ENCODE measurements at regions not wholly inside any gene's neighbourhood (a gene's known extent, or its start where the extent isn't known, plus 50 kb on each side); places are given as distances from the start of the nearest gene placed in this dataset.

GRCh38 chr12:105423921-105424320 is 93.4 kb downstream of the C12orf75 start:
- TF ChIP-seq CTCF (IDR thresholded peaks at IDR 0.05; ENCODE audit: low read length), result no peak
- no peak for TF ChIP-seq EZH2 (IDR thresholded peaks at IDR 0.05; ENCODE audit: borderline replicate concordance, low read length)

Measured in OCI-LY1 (cell line).